GM23338 (cell line): ENCODE measurements at regions not wholly inside any gene's neighbourhood (a gene's known extent, or its start where the extent isn't known, plus 50 kb on each side); places are given as distances from the start of the nearest gene placed in this dataset.

Experiments used
- CREB1 ChIP-seq: fragments of 250-450 bp; sonication (Bioruptor Pico); IDR thresholded peaks from 2 replicates; pipeline ENCODE4 v1.5.0; 2020; ENCODE audit warnings: low read depth, mild to moderate bottlenecking, moderate library complexity
- CTCF ChIP-seq, 2 experiments: fragments of 200-600 bp in 1 of 2; sonication (generic) in 1 of 2; conservative IDR thresholded peaks; 2 replicates each; pipeline versions ENCODE4 v1.5.1 to v1.6.1; 2016 to 2017; ENCODE audit warnings: antibody characterized with exemption in 2 of 2, low read depth in 2 of 2, mild to moderate bottlenecking in 2 of 2, moderate library complexity in 1 of 2
- ETS1 ChIP-seq: IDR thresholded peaks from 2 replicates; pipeline ENCODE4 v1.6.1; 2016; ENCODE audit warnings: antibody characterized with exemption
- EZH2 ChIP-seq: fragments of 200-600 bp; sonication (generic); IDR thresholded peaks from one replicate; pipeline ENCODE4 v1.8.0; 2017; ENCODE audit warnings: antibody characterized with exemption, mild to moderate bottlenecking, low read depth; ENCODE audit not compliant: unreplicated experiment
- EZH2phosphoT487 ChIP-seq: fragments of 200-600 bp; sonication (generic); IDR thresholded peaks from one replicate; pipeline ENCODE4 v1.8.1; 2018; ENCODE audit warnings: antibody characterized with exemption; ENCODE audit not compliant: unreplicated experiment
- JUNB ChIP-seq: IDR thresholded peaks from one replicate; pipeline ENCODE4 v1.6.1; 2016; ENCODE audit warnings: antibody characterized with exemption; ENCODE audit not compliant: unreplicated experiment
- NANOG ChIP-seq: IDR thresholded peaks from 2 replicates; pipeline ENCODE4 v1.6.1; 2016; ENCODE audit warnings: antibody characterized with exemption, borderline replicate concordance
- POLR2AphosphoS5 ChIP-seq: IDR thresholded peaks from 2 replicates; pipeline ENCODE4 v1.6.1; 2016; ENCODE audit warnings: antibody characterized with exemption, low read depth
- STAT1 ChIP-seq: IDR thresholded peaks from one replicate; pipeline ENCODE4 v1.6.1; 2016; ENCODE audit warnings: antibody characterized with exemption; ENCODE audit not compliant: unreplicated experiment
- ZNF114 ChIP-seq: fragments of 250-450 bp; sonication (Bioruptor Pico); IDR thresholded peaks from 2 replicates; pipeline ENCODE4 v1.5.0; 2020; ENCODE audit warnings: mild to moderate bottlenecking, moderate library complexity
- TF ChIP-seq, protein P1 (sequence below): IDR thresholded peaks from one replicate; pipeline ENCODE4 v1.6.1; 2018; ENCODE audit warnings: antibody characterized with exemption; ENCODE audit not compliant: unreplicated experiment

GRCh38 chr1:167146903-167147539, 53.1 kb downstream of the STYXL2 start:
- TF ChIP-seq CTCF (conservative IDR thresholded peaks at IDR 0.05; ENCODE audit: low read depth in 2 of 2) (no peak), EZH2phosphoT487 (no peak), NANOG (no peak), POLR2AphosphoS5 (no peak), EZH2 (no peak), JUNB (no peak), ETS1 (no peak), CREB1 (CRISPR knock-in tag) (no peak), ZNF114 (CRISPR knock-in tag) (no peak), STAT1 (no peak)
- TF ChIP-seq, protein P1, sequence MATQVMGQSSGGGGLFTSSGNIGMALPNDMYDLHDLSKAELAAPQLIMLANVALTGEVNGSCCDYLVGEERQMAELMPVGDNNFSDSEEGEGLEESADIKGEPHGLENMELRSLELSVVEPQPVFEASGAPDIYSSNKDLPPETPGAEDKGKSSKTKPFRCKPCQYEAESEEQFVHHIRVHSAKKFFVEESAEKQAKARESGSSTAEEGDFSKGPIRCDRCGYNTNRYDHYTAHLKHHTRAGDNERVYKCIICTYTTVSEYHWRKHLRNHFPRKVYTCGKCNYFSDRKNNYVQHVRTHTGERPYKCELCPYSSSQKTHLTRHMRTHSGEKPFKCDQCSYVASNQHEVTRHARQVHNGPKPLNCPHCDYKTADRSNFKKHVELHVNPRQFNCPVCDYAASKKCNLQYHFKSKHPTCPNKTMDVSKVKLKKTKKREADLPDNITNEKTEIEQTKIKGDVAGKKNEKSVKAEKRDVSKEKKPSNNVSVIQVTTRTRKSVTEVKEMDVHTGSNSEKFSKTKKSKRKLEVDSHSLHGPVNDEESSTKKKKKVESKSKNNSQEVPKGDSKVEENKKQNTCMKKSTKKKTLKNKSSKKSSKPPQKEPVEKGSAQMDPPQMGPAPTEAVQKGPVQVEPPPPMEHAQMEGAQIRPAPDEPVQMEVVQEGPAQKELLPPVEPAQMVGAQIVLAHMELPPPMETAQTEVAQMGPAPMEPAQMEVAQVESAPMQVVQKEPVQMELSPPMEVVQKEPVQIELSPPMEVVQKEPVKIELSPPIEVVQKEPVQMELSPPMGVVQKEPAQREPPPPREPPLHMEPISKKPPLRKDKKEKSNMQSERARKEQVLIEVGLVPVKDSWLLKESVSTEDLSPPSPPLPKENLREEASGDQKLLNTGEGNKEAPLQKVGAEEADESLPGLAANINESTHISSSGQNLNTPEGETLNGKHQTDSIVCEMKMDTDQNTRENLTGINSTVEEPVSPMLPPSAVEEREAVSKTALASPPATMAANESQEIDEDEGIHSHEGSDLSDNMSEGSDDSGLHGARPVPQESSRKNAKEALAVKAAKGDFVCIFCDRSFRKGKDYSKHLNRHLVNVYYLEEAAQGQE, result no peak
